ENCODE measurements at regions not wholly inside any gene's neighbourhood (a gene's known extent, or its start where the extent isn't known, plus 50 kb on each side); places are given as distances from the start of the nearest gene placed in this dataset.

DNA sequence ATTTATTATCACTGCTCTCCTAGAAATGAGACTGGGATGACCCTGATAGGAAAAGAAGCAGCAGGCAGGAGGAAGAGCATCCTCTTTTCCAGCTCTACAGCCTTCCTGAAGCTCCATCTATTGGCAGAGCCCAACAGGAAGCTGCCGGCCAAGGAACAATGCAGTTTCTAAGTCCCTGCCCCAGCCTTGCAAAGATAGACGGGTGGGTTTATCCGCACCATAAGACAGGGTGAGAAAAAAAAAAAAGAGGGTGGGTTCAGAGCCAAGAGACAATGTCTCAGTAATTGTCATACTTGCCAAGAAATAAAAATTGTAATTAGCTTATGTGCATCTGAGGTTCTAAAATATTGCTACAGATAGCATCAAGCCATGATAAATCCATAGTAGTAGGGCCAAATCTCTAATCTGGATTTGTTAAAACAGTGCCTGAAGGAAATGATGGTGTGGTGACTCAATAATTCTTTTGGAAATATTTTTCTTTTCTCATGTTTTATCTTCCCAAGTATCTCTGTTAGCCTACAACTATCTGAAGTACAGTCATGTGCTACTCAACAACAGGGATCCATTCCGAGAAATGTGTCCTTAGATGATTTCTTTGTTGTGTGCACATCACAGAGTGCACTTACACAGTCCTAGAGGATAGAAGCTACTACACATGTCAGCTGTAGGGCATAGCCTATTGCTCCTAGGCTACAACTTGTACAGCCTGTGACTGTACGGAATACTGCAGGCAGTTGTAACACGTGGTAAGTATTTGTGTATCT is 242.9 kb upstream of the CXCL12 start:
- DNase-seq, result no peak

DNA sequence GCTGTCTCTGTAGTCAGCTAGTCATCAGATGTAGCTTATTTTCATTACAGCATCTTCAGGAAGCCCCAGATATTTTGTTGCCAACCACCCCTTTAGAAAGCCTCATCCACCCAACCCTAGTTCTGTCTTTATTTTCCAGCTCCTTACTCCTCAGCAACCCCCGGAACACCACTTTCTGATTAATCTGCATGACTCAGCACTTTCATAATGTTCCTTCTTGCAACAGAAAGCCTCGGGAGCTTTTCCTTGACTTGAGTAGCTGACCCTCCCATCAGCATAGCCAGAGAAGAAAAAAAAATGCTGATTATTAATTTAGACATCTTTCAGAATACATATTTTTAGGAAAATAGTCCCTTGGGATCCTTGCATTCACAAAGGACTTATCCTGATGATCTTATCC is 244.0 kb upstream of the CXCL12 start:
- DNase-seq, result no peak

DNA sequence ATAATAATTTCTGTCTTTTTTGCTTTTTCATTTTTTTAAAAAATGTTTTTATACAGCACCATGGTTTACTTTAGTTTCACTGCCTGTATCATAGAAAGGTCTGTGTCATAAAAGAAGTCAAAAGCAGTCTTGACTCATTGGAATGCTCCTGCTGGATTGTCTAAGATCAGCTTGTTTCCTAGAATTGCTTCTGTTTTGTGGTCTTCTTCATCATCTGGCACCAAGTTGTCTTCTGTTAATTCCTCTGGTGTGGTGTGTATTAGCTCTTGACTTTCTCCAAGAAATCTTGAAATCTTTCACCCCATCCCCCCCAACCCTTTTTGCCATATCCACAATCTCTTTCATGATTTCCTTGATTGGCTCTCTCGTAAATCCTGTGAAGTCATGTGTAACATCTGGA is 250.3 kb upstream of the CXCL12 start:
- DNase-seq, result no peak

DNA sequence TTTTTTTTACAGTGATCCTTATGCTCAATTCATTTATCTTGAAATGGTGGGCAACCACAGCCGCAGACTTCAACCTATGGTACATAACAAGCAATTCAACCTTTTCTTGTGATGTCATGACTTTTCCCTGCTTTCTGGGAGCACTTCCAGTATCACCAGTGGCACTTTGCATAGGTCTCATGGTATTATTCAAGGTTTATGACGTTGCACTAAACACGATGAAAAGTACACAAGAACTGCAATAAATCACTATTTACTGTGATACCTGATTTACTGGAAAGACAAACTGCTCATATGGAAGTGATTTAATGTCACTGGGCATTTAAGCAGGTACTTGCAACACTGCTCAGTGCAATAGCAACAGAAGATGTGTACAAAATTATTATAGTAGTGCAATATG is 251.7 kb upstream of the CXCL12 start:
- DNase-seq, result no peak

DNA sequence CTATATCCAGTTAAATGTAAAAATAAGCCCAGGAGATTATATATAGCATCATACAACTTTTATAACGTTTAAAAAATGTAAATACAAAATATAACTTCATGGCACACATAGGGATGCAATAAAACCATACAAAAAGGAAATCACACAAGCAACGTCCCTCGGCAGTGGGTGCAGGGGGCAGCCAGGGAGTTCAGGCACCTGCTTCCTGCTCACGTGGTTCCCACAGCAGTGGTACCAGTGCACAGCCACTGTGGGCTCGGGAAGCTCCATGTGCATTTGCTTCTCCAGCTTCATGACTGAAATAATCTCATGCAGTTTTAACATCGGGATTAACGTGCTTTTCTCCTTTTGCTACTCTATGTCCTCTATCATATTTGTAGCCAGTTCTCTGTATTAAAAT is 255.5 kb upstream of the CXCL12 start:
- DNase-seq, result no peak

DNA sequence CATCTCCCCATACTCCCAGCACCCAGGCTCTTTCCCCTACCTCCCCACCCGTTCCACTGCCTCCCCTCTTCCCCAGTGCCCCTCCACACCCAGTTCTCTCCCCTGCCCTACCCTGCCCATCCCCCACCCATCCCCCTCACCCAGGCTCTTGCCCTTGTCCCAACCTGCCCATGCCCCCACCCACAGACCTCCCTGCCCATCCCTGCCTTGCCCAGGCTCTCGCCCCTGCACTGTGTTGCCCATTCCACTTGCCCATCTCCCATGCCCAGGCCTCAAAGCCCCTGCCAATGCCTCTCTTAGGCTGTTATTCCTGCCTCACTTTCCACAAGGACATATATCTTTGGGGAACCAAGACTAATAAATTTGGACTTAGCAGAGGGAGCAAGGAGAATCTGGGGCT is 262.6 kb upstream of the CXCL12 start:
- DNase-seq, result no peak

DNA sequence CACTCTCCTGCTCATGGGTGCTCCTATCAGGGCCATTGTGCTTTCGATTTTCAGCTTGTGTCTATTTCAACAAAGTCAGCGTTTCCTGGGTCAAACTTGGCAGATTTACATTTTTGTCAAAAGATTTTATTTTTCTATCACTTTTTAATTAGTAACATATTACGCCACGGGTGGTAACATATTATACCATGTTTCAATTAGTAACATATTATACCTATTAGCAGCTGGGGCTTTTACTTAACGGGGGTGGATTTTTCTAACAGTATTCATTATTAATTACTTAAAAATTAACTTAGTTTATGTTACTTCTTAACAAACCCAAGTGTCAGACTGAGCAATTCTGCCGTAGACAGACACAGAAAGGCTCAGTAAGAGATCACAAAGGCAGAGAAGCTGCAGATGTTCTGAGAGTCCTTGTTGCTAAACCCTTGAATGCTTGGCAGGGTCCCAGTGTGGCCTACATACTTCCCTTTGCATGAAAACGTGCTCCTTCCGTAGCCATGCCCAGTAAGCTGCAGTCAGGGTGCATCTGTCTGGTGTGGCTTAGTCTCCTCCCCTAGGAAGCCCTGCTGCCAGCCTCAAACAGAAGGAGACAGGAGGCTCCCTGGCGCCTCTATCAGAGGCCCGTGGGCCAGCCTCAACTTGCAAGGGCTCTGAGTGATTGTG is 263.1 kb upstream of the CXCL12 start:
- DNase-seq, result no peak

DNA sequence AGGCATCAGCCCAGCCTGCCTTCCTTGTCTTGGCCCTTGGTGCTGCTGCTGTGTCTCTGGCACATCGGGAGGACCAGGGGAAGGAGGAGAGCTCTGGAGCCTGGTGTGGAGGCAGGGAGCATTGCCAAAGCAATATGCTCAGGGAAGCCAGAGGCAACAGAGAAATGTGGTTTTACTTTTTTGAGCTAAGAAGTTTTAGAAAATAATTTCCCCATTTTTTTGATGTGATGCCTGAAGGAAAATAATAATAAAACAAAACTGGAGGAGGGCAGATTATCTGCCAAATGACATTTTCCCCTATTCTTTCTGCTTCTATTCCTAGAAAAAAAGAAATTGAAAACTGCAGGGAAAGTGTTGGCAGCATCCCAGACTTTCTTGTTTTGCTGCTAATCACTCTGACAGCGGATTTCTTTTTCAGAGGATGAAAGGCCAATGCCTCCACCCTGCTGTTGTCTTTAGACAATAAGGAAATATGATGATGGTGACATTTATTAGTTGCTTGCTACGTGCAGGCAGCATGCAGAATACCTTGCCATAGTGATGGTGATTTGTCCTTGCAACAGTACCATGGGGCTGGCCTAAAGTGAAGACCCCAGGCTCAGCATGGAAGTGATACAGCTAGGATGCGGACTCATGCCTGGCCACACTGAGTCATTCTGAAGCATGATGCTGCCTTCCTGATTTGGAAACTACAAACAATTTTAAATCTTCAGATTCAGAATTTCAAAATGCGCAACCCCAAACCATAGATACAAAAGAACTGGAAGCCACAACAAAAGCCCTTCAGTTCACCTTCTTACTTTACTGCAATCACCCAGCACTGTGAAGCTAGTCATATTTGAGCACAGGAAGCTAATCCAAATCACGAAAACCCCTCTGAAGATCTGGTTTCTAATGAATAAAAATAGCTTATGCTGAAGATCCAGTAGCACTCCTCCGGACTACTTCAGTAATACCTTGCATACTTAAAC is 260.2 kb upstream of the TMEM72 start:
- DNase-seq, result no peak

DNA sequence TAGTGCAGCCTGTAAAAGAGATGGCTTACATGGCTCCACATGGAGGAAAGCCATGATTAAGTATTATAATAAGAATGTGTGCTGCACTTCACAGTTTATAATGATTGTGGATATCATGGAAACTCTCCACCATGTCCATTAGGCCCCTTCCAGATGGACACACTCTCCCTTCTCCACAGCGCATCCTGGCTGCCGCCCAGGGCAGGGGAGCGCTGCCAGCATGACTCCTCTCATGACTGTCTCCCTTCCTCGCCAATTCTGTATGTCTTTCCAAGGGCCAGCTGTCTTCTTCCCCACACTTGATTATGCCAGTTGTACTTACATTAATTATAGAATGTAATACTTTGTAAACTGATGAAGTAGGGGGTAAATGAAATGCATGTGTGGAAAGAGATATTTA is 259.3 kb upstream of the TMEM72 start:
- DNase-seq, result no peak

DNA sequence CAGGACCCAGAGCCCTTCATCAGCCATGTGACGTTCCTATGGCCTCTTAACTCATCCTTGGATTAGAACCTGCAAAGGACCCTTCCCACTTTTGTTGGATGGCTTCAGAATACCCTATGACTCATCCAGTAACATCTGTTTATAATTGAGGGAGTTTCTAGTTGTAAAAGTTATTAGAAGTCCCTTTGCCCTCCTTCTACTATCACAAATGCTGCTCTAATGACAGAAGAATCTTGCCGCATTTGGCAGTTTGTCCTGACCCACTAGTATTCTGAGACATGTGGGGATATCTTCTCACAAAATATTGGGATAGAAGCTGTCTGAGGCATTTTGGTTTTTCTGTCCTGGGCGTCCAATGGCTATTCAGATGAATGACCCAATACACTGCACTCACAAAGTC is 251.8 kb upstream of the TMEM72 start:
- DNase-seq, result no peak

DNA sequence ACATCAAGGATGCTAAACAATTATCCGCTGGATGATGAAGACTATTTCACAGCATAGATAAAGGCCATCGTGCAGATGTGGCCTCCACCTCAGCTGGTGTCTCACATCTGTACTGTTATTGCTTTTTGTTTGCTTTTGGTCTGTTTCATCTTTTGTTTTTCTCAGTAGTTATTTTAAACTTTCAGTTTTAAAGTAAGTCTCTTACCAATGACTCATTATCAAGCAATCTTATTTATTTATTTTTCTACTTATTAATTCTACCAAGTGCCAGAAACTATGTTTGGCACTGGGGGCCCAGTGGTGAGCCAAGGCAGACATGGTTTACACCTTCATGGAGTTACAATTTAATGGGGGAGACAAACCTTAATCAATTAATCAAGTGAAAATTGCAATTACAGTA is 250.9 kb upstream of the TMEM72 start:
- DNase-seq, result no peak

DNA sequence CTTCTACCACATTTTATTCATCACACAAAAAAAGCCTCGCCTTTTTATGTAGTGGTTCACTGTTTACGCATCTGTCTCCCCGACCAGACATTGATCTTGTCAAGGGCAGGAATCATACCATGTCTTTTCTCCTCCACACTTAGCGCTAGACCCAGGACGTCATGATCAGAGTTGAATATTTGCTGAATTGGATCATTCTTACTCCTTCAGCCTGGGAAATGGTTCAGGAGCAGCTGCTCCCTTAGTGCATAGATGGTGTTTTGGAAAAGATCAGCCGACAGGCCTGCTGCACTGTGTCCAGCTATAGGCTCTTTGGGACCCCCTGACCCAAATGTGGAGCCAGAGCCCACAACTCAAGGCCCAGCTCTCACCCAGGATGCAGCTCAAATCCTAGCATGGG is 249.1 kb upstream of the TMEM72 start:
- DNase-seq, result no peak

DNA sequence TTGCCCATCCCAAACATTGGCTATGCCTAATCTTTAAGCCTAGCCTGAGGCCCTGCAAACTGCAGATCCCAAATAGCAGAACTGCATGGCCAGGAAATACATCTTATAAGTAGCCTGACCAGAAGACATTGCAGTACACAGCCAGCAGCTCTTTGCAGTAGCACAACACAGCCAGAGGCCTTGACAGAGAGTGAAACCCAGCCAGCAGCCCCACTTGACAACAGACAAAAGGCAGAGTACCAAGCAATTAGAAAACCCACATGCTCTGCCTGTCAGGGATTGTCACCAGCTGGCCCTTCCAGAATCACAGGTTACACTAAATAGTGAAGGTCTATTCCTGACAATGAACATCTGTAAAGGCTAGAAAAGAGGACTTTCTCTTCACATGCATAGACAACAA is 242.8 kb upstream of the TMEM72 start:
- DNase-seq, result no peak

DNA sequence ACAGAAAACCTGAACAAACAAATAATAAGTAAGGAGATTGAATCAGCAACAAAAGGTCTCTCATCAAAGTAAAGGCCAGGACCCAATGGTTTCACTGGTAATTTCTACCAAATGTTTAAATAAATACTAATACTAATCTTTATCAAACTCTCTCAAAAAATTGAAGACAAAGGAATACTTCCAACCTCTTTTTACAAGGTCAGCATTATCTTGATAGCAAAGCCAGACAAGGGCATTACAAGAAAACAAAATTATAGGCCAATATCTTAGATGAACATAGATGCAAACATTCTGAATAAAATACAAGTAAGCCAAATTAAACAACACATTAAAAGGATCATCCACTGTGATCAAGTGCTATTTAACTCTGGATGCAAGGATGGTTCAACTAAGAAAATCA is 239.8 kb upstream of the TMEM72 start:
- no peak for DNase-seq

DNA sequence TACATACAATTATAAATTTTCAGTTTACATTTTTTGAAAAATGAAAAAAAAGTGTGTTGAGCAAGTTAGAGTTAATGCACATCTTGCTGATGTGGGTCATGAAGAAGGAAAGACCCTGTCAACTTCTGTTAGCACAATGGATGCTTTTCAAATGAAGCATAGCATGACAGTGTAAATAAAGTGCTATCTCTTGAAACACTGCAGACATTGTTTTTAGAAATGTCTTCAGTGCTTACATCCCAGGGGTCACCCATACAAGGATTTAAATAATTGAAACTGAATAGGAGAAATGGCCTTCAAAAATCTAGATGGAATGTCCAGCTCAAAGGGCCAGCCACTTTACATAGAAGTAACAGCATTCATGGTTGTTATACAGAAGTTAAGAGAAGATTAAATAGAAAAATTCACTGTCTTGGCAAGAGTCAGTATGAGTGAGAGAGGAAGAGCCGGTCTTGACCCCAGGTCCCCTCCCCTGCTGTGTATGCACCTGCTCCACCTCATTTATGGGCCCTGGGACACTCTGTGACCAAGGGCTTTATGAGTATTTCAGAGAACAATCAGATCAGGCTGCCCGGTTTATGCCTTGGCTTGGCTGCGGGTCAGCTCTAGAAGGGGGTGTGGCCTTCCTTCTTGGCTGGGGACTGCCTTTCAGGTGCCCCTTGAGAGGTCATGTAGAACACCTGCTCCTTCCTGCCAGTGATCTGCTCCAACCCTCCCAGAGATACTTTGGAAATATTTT is 237.7 kb upstream of the TMEM72 start:
- DNase-seq, result no peak

DNA sequence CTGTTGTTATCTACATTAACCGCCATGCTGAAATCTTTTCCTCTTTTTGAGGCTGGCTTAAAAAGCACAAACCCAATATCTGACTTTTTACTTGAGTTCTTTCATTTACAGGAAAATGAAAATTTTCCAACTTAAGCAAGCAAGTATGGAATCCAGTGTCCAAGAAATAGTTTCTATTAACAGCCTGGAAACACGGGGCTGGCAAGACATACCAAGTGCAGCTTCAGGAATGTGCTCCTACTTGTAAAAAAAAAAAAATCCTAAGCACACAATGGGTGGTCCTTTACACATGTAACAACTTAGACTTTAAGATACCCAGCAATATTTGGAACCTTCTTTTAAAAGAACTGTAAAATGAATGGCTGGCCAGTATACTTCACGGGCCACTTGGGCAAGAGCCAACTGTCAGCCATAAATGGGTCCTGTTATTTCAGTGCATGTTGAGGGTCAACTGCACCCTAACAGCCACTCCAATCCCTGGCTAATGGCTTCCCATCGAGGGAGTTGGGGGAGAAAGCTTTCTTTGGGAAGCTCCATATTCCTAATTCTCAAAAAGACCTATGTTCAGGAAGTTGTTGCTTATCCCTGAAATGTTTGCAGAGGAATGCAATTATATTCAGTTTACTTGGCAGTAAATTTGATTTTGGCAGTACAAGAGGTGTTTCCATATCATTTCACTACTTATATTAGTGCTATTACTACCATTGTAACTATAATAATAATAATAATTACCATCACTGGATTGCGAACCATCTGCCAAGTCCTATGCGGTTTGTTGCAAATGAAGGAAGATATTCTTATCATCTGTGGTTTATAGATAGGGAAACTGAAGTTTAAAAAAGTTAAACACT is 236.4 kb upstream of the TMEM72 start:
- no peak for DNase-seq

DNA sequence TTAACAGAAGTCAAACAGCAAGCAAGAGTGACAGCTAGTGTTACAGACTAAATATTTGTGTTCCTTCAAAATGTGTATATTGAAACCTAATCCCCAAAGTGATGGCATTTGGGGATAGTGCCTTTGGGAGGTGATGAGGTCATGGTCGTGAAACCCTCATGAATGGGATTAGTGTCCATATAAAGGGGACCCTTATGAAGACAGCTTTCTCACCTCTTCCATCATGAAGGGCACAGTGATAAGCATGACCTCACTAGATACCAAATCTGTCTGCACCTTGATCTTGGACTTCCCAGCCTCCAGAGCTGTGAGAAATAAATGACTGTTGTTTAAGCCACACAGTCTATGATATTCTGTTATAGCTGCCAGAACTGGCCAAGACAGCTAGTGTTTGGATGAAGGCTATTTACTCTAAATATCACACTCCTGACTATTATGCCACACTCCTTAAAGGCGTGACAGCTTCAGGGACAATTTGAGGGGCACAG is 235.7 kb upstream of the TMEM72 start:
- DNase-seq, result no peak

DNA sequence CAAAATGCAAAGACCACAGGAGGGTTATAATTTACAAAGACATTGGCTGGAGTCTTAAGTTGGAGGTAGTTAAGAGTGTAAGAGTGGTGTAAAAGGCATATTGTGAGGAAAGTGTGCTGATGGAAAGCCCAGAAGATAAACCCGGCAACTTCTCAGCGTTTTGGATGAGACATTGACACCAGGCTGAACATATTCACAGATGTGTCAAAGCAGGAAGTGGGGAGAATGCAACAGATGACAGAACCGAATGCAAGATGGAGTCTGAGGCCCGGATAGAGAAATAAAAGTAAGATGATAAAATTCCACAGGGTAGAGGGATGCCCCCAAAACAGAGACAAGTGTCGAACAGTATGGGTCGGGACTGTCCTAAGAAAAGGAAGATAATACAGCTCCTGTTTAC is 230.4 kb upstream of the TMEM72 start:
- DNase-seq, result no peak

DNA sequence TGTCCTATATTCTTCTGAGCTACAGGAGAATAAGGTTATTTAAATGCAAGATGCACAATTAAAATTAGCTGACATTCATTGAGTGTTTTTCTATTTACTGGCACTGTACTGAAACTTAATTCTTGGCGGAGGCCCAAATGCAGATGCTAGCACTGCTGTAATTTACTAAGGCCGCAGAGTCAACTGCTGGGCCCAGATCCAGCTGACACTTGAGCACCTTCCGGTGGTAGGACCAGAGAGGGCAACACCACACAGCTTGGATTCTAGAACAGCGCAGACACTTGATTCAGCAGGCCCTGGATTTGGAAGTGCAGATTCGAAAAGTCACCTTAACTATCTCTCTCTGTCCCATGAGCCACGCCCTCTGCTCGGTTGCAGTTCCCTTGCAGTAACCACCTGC is 228.6 kb upstream of the TMEM72 start:
- DNase-seq, result no peak

DNA sequence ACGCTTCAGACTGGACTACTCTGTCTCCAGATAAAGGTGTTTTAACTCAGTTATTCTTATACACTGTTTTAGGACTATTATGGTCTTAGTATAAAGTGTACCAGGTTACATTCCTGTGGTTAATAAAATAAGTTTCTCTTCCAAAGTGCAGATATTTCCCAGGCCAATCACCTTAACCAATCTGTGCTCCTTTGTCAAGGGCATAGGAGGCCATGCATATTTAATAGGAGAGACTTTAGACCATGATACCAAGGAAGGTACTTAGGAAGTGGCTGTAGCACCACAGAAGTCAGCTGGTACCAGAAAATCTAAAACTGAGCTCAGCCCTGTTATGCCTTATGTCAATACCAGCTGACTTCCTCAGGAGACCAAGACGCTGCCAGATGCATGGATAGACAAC is 226.5 kb upstream of the TMEM72 start:
- no peak for DNase-seq

DNA sequence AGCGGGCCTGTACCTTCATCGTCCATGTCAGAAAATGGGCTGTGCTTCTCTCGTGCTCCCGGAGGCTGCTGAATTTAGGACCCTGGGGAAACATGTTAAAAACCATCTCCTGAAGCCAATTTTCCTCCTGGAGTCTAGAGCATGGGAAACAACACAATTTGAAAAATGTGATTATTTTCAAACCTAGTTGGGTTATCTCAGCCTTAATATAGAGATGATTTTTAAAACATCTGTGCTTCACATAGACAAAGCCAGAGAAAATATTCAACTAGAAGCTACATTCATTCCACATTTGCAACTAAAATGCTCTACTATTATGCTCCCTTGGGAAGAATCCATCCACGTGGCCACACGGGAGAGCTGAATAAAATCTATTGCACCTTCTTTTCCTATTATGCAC is 225.9 kb upstream of the TMEM72 start:
- no peak for DNase-seq

DNA sequence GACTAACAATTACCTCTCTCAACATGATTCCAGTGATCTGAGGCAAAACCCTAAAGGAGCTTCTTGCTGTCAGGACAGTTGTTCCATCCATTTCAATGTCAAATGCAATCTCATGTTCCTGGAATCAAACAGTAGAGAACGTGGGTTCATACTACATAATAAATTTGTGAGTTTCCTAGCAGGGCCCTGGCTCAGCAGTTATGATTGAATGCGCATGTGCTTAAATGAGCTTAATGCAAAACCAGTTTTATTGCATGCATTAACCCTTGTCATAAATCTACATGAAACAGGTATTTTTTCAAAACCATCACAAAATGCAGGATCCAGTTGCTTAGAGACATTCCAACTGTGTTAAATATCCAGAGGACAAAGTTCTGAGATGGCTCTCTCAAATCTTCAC is 225.4 kb upstream of the TMEM72 start:
- DNase-seq, result no peak
